ENCODE measurements at regions not wholly inside any gene's neighbourhood (a gene's known extent, or its start where the extent isn't known, plus 50 kb on each side); places are given as distances from the start of the nearest gene placed in this dataset.

- TF ChIP-seq EZH2 (IDR thresholded peaks at IDR 0.05) (no peak), EZH2phosphoT487 (IDR thresholded peaks at IDR 0.05) (no peak)
- TF ChIP-seq, protein P1, sequence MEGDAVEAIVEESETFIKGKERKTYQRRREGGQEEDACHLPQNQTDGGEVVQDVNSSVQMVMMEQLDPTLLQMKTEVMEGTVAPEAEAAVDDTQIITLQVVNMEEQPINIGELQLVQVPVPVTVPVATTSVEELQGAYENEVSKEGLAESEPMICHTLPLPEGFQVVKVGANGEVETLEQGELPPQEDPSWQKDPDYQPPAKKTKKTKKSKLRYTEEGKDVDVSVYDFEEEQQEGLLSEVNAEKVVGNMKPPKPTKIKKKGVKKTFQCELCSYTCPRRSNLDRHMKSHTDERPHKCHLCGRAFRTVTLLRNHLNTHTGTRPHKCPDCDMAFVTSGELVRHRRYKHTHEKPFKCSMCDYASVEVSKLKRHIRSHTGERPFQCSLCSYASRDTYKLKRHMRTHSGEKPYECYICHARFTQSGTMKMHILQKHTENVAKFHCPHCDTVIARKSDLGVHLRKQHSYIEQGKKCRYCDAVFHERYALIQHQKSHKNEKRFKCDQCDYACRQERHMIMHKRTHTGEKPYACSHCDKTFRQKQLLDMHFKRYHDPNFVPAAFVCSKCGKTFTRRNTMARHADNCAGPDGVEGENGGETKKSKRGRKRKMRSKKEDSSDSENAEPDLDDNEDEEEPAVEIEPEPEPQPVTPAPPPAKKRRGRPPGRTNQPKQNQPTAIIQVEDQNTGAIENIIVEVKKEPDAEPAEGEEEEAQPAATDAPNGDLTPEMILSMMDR (IDR thresholded peaks at IDR 0.05) = no peak
These were observed 56.1 kb upstream of the PRR23C start for GRCh38 chr3:139100821-139101220.

Measured in neural progenitor cell (in vitro differentiated cells).